GM12875 (cell line): ENCODE measurements at regions not wholly inside any gene's neighbourhood (a gene's known extent, or its start where the extent isn't known, plus 50 kb on each side); places are given as distances from the start of the nearest gene placed in this dataset.
A peak's percentile ranks its signal among the peaks of the same experiment; 100 is the strongest.

Source experiments
- H3K4me3 ChIP-seq: one replicate; pipeline ENCODE4 v1.5.1; 2011; ENCODE audit warnings: low read depth, low read length, control low read depth
- CTCF ChIP-seq: IDR thresholded peaks from 2 replicates; pipeline ENCODE4 v1.5.1; 2011; ENCODE audit warnings: low read depth, mild to moderate bottlenecking, control low read depth, inconsistent platforms, low read length, moderate library complexity, borderline replicate concordance; ENCODE audit not compliant: insufficient read depth

- no peak for TF ChIP-seq CTCF
- H3K4me3 ChIP-seq = no peak overlapping the region
Measured at GRCh38 chr7:135811506-135811905, 62.9 kb upstream of the FAM180A start.

GRCh38 chr7:135808206-135808605, 59.6 kb upstream of the FAM180A start:
- no peak for TF ChIP-seq CTCF
- no peak overlapping the region for H3K4me3 ChIP-seq

GRCh38 chr7:135803143-135803542, 54.5 kb upstream of the FAM180A start:
- H3K4me3 ChIP-seq = no peak overlapping the region
- no peak for TF ChIP-seq CTCF

- no peak for TF ChIP-seq CTCF
- no peak overlapping the region for H3K4me3 ChIP-seq
Measured at GRCh38 chr7:135802697-135803096, 54.1 kb upstream of the FAM180A start.

- no peak overlapping the region for H3K4me3 ChIP-seq
- no peak for TF ChIP-seq CTCF
Measured at GRCh38 chr7:135801877-135802276, 53.3 kb upstream of the FAM180A start.

- peak; percentile 66; the same call in 1 of the 2 replicates for TF ChIP-seq CTCF
- no peak overlapping the region for H3K4me3 ChIP-seq
Measured at GRCh38 chr7:135801045-135801693, 52.6 kb upstream of the FAM180A start.

- no peak overlapping the region for H3K4me3 ChIP-seq
- TF ChIP-seq CTCF = no peak
Measured at GRCh38 chr7:135800560-135800959, 51.9 kb upstream of the FAM180A start.
